AG20443 (cell line): ENCODE measurements at regions not wholly inside any gene's neighbourhood (a gene's known extent, or its start where the extent isn't known, plus 50 kb on each side); places are given as distances from the start of the nearest gene placed in this dataset.

Experiments
- DNase-seq: peaks from one replicate; pipeline ENCODE4 v3.0.0; 2012; ENCODE audit warnings: low spot score, mixed read lengths

- no peak for DNase-seq
Observed at GRCh38 chr1:47574451-47575165, 136.8 kb downstream of the FOXD2 start.

GRCh38 chr1:47575855-47576757 lies 138.3 kb downstream of the FOXD2 start:
- DNase-seq: peak; percentile 38

DNA sequence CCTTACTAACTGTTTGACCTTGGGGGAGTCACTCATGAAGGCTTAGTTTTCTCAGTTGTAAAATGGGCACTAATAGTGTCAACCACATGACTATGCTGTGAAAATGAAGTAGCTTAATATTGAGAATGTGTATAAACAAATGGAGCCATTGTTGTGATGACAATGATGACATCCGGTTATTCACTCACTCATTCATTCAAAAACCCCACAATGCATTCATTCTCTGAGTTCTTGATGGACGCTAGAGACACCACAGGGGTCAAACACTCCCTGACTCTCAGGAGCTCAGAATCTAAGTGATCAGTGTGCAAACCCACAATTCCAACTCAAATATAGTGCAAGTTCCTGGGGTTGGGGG lies 138.9 kb downstream of the FOXD2 start:
- no peak for DNase-seq

GRCh38 chr1:47577303-47578025 lies 139.6 kb downstream of the FOXD2 start:
- no peak for DNase-seq

GRCh38 chr1:47578026-47578720 lies 140.3 kb downstream of the FOXD2 start:
- DNase-seq: no peak

- no peak for DNase-seq
Observed at GRCh38 chr1:47578721-47579419, 141.0 kb downstream of the FOXD2 start.

DNA sequence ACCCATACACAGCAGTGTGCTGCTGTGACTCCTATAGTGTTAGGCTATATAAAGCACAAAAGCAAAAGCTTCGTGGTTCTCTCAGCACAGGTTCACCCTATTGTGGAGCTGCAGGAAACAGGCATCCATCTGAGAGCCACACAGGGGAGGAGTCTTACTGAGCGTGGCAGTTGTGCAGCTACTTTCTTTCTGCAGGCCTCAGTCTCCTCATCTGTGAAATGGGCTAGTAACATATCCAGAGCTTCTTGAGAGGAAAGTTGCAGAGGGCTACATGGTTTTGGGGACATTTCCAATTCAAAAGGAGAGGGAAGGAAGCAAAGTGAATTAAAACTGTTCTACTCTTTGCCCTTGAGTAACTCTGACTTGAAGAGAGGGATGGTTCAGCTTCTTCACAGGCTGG lies 142.0 kb downstream of the FOXD2 start:
- DNase-seq: no peak

DNA sequence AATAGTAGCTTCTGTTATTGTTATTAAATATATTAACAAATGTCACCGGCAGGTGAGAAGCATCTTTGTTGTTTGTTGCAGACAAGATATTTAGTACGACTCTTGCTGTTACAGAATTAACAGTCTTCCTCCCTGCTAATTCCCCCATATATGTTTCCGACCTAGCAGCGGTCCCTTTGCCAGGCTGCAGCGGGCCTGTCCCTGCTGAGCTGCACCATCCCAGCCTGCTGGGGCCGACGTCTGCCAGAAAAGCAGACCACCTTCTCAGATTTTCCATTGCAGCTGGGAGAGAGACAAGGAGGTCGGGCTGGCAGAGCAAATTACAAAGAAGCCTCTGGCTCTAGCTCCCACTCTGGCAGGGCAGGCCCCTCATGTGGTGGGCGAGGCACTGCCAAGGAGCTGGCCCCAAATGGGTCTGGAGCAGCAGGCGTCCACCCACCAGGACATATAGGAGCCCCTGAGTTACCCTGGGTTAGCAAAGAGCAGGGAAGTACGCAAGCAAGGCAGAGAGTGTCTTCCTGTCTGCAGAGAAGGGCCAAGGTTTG lies 142.7 kb downstream of the FOXD2 start:
- DNase-seq: no peak

DNA sequence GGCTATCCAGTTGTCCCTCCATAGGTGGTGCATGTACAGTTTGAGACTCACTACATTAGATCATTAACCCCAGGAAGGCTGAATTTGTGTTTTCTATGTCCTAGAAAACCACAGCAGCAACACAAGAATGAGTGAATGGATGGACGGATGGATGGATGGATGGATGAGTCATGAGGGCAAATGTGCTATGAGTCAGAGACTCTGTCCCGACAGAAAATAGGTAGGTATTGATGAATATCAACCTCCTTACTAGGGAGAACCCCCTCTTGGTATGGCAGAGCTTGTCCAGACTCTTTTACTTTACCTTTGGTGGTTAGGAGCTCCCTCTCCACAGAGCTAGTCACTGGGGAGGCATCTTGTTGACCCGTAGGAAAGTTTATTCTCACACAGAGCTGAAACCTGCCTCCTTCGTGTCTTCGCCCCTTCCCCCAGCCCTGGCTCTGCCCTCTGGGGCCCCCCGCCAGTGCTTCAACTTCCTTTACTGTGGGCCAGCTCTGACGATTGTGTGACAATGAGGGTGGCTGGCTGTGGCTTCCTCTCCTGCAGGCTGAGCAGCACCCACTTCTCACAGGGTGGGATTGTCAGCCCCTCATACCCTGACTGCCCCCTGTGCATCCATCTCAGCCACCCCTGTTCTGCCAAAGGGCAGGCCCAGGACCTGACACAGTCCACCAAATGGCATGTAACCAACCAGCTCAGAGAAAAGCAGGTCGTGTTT lies 145.2 kb downstream of the FOXD2 start:
- no peak for DNase-seq

- DNase-seq: no peak
Observed at GRCh38 chr1:47584249-47584648, 146.4 kb downstream of the FOXD2 start.

- no peak for DNase-seq
Observed at GRCh38 chr1:47585141-47585902, 147.5 kb downstream of the FOXD2 start.

DNA sequence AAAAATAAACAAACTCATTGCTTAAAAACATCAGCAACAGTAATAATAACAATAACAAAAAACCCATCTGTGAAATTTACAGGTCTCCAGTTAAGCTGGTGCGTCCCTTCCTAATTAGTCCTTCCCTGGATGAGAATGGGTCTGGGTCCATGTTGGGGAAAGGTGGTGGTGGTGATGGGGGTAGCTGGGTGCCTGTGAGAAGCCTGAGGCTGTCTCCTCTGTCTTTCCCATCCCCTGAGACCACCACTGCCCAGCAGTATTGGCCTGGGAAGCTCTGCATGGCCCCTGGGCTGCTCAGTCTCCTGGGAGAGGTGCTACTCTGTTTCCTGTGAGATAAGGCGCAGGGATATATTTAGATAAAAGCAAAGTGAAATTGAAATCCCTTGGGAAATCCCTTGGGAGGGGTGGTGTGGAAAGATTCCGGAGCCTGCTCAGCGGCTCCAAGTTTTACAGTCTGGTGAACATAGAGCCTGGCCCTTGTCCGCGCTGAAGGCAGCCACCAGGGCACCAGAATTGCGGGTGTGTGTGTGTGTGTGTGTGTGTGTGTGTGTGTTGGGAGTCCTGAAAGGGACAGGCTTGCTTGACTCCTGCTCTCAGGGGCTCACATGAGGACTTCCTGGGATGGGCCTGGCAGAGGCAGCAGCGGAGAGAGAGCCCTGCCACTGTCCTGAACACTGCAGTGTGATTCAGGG lies 150.2 kb downstream of the FOXD2 start:
- DNase-seq: no peak

DNA sequence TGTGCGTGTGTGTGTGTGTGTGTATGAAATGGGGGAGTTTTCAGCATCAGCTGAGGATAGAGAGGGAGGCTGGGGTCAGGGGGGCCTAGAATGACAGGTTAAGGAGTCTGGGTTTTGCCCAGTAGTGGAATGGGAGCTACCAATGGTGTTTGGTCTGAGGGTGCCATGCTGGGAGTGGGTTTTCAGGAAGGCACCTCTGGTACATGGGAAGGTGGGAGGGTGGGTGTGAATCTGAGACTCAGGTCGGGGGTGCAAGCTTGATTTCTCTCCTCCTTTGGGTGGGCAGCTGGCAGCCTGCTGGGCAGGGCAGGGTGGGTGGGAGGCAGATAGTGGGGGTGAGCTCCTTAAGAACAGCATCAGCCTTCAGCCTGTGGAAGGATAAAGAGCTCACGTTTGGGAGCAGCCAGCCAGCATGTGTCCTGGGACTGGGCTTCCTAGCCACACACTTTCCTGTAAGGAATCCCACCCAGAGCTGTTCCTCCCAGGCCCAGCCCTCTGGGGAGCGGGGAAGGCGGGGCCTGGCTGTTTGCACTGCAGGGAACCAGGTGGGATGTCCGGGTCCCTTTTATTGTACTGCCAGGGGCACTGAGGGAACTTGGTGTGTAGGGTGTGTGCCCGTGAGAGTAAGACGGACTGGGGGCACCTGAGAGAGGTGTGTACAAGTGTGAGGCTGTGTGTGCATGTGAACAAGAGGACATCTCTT lies 152.8 kb downstream of the FOXD2 start:
- no peak for DNase-seq

DNA sequence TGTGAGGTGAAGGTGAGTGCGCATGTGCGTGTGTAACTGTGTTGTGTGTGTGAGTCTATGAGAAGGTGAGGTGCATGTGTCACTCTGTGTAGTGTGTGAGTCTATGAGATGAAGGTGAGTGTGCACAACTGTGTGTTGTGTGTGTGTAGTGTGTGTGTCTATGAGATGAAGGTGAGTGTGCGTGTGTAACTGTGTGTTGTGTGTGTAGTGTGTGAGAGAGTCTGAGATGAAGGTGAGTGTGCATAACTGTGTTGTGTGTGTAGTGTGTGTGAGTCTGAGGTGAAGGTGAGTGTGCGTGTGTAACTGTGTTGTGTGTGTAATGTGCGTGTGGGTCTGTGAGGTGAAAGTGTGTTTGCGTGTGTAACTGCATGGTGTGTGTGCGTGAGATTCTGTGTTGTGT lies 154.0 kb downstream of the FOXD2 start:
- DNase-seq: no peak

DNA sequence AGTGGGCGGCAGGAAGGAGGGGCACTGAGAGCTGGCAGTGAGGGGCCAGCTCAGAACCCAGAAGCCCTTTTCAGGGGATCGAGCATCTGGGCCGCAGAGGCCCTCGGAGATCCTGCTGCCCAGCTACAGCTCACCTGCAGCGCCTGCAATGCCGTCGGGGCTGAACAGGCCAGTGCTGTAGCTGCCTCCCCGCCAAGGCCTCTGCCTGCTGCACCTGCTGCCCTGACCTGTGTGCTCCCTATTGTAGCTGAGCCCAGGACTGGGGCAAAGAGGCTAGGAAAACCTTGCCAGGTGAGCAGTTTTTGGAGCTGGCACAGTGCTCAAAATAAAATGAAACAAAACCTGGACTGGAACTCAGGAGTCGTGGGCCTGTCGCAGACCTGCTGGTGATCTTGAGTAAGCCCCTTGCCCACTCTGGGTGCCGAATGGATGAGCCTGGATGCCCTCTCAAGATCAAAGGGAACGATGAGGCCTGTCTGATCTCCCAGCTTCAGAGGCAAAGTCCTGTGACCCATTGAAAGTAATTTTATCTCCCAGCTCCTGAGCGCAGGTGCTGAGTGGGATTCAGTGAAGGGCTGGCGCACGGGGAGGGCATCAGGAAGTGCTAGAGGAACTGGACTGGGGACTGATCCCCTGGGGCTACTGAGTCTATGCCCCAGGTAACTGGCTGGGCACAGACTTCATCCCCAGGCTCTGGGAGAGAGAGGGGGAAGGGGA lies 154.6 kb downstream of the FOXD2 start:
- DNase-seq: no peak

- no peak for DNase-seq
Observed at GRCh38 chr1:47593013-47593568, 155.2 kb downstream of the FOXD2 start.

DNA sequence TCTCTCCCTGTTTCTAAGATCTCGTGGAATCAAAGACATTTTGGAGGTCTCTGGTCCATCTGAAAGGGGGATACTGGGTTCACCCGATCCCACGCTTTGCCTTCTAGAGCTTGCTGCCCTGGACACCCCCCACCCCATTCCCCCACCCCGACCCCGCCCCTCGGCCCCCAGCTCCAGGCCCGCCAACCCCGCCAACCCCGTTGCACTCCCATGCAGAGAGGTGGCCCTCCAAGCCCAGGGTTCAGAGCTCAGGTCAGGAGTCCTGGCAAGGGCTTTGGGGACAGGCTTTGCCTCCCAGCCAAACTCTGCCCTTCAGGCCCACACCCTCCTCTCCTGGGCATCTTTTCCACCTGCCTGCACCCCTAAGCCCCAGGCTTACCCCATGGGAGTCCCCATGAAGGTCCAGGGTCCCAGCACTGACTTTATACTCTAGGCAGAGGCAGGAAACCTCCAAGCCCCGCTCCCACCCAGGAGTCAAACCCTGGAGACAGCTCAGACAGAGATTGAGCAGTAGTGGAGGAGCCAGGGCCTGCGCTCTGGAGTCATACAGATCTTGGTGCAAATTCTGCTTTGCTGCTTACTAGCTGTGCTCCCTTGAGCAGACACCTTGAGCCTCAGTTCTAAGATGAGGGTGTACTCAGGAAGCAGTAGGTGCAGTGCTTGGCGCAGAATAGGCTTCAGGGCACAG lies 155.9 kb downstream of the FOXD2 start:
- no peak for DNase-seq
